WTC11 (cell line): ENCODE measurements at regions not wholly inside any gene's neighbourhood (a gene's known extent, or its start where the extent isn't known, plus 50 kb on each side); places are given as distances from the start of the nearest gene placed in this dataset.
A peak's percentile ranks its signal among the peaks of the same experiment; 100 is the strongest.

Experiments
- ATAC-seq: fragments of 200-7000 bp; cut with Tn5 transposase; 2 replicates; pipeline ENCODE4 v1.10.0; 2021; ENCODE audit warnings: mild to moderate bottlenecking, moderate library complexity
- CTCF ChIA-PET: fragments of 300-600 bp; sonication (Branson Sonifier 250); formaldehyde crosslinking; loops from one replicate; lab custom pipeline; 2021; ENCODE audit warnings: antibody characterized with exemption; lab: Charles Lee
- POLR2A ChIA-PET: fragments of 350-600 bp; sonication (Branson Sonifier 250); formaldehyde crosslinking; loops from one replicate; lab custom pipeline; 2021; ENCODE audit warnings: antibody characterized with exemption; lab: Charles Lee
- DNase-seq: peaks from one replicate; pipeline ENCODE4 v3.0.0; 2021; ENCODE audit warnings: low spot score
- H3K27ac Mint-ChIP-seq: 2 replicates; pipeline ENCODE4 v1.8.0; 2021; ENCODE audit warnings: mixed read lengths
- H3K27me3 Mint-ChIP-seq: 2 replicates; pipeline ENCODE4 v1.8.0; 2021; ENCODE audit warnings: low read depth, mild to moderate bottlenecking, moderate library complexity, mixed read lengths
- H3K36me3 Mint-ChIP-seq: 2 replicates; pipeline ENCODE4 v1.8.0; 2021; ENCODE audit warnings: mixed read lengths
- H3K4me1 Mint-ChIP-seq: 2 replicates; pipeline ENCODE4 v1.8.0; 2022; ENCODE audit warnings: mixed read lengths
- H3K4me3 Mint-ChIP-seq: 2 replicates; pipeline ENCODE4 v1.8.0; 2021; ENCODE audit warnings: mild to moderate bottlenecking, moderate library complexity, mixed read lengths
- H3K9me3 Mint-ChIP-seq: 2 replicates; pipeline ENCODE4 v1.8.0; 2021; ENCODE audit warnings: mixed read lengths
- ATF1 ChIP-seq: sonication (generic); formaldehyde crosslinking; IDR thresholded peaks from 2 replicates; pipeline ENCODE4 v1.8.1; 2023; ENCODE audit warnings: mild to moderate bottlenecking, moderate library complexity, missing genetic modification reagents
- ATF2 ChIP-seq: sonication (generic); formaldehyde crosslinking; IDR thresholded peaks from 2 replicates; pipeline ENCODE4 v1.8.1; 2022; ENCODE audit warnings: low read depth, missing genetic modification reagents, borderline replicate concordance
- CBFB ChIP-seq: sonication (generic); formaldehyde crosslinking; IDR thresholded peaks from 2 replicates; pipeline ENCODE4 v1.8.1; 2022; ENCODE audit warnings: mild to moderate bottlenecking, low read depth, missing genetic modification reagents
- CREM ChIP-seq: sonication (generic); formaldehyde crosslinking; IDR thresholded peaks from 2 replicates; pipeline ENCODE4 v1.8.1; 2022; ENCODE audit warnings: mild to moderate bottlenecking, missing genetic modification reagents, moderate library complexity
- ETV6 ChIP-seq: sonication (generic); formaldehyde crosslinking; IDR thresholded peaks from 2 replicates; pipeline ENCODE4 v1.8.1; 2022; ENCODE audit warnings: mild to moderate bottlenecking, missing genetic modification reagents
- FOXJ3 ChIP-seq: sonication (generic); formaldehyde crosslinking; IDR thresholded peaks from 2 replicates; pipeline ENCODE4 v1.9.0; 2021; ENCODE audit warnings: missing genetic modification reagents, mild to moderate bottlenecking, borderline replicate concordance
- IRF2 ChIP-seq: sonication (generic); formaldehyde crosslinking; IDR thresholded peaks from 2 replicates; pipeline ENCODE4 v1.8.0; 2022; ENCODE audit warnings: low read depth, missing genetic modification reagents, borderline replicate concordance
- MLX ChIP-seq: sonication (generic); formaldehyde crosslinking; IDR thresholded peaks from 2 replicates; pipeline ENCODE4 v1.8.1; 2023; ENCODE audit warnings: mild to moderate bottlenecking, missing genetic modification reagents, moderate library complexity
- OVOL2 ChIP-seq: fragments of 250-450 bp; sonication (Bioruptor Pico); IDR thresholded peaks from 2 replicates; pipeline ENCODE4 v1.9.0; 2021; ENCODE audit warnings: mild to moderate bottlenecking, borderline replicate concordance
- SMAD4 ChIP-seq: sonication (generic); formaldehyde crosslinking; IDR thresholded peaks from 2 replicates; pipeline ENCODE4 v1.8.0; 2022; ENCODE audit warnings: mild to moderate bottlenecking, missing genetic modification reagents
- SP1 ChIP-seq: sonication (generic); formaldehyde crosslinking; conservative IDR thresholded peaks from 2 replicates; pipeline ENCODE4 v1.8.1; 2022; ENCODE audit warnings: missing genetic modification reagents
- TEAD4 ChIP-seq: sonication (generic); formaldehyde crosslinking; IDR thresholded peaks from 2 replicates; pipeline ENCODE4 v1.8.0; 2022; ENCODE audit warnings: mild to moderate bottlenecking, missing genetic modification reagents
- ZBTB21 ChIP-seq: sonication (generic); formaldehyde crosslinking; IDR thresholded peaks from 2 replicates; pipeline ENCODE4 v1.8.1; 2023; ENCODE audit warnings: mild to moderate bottlenecking, missing genetic modification reagents, borderline replicate concordance
- ZBTB43 ChIP-seq: sonication (generic); formaldehyde crosslinking; IDR thresholded peaks from 2 replicates; pipeline ENCODE4 v1.8.1; 2023; ENCODE audit warnings: mild to moderate bottlenecking, missing genetic modification reagents
- ZMAT4 ChIP-seq: fragments of 250-450 bp; sonication (Bioruptor Pico); IDR thresholded peaks from 2 replicates; pipeline ENCODE4 v1.9.0; 2021; ENCODE audit warnings: mild to moderate bottlenecking
- TF ChIP-seq, protein P1 (sequence below): fragments of 250-450 bp; sonication (Bioruptor Pico); IDR thresholded peaks from 2 replicates; pipeline ENCODE4 v1.9.0; 2021; ENCODE audit warnings: mild to moderate bottlenecking
- TF ChIP-seq, protein P2 (sequence below): sonication (generic); formaldehyde crosslinking; IDR thresholded peaks from 2 replicates; pipeline ENCODE4 v1.8.1; 2022; ENCODE audit warnings: mild to moderate bottlenecking, missing genetic modification reagents, moderate library complexity, borderline replicate concordance
- TF ChIP-seq, protein P3 (sequence below): sonication (generic); formaldehyde crosslinking; IDR thresholded peaks from 2 replicates; pipeline ENCODE4 v1.8.1; 2023; ENCODE audit warnings: mild to moderate bottlenecking, moderate library complexity, missing genetic modification reagents
- TF ChIP-seq, protein P4 (sequence below): sonication (generic); formaldehyde crosslinking; IDR thresholded peaks from 2 replicates; pipeline ENCODE4 v1.8.1; 2022; ENCODE audit warnings: low read depth, mild to moderate bottlenecking, moderate library complexity, missing genetic modification reagents, borderline replicate concordance
- TF ChIP-seq, protein P5 (sequence below): fragments of 250-450 bp; sonication (Bioruptor Pico); IDR thresholded peaks from 2 replicates; pipeline ENCODE4 v1.9.0; 2021; ENCODE audit warnings: moderate library complexity, mild to moderate bottlenecking, inconsistent platforms, borderline replicate concordance

GRCh38 chr18:79585395-79586370, 93.9 kb upstream of the CTDP1 start:
- Mint-ChIP-seq H3K27me3 (peaks cover 2% of the 10 kb centered on the region), H3K36me3 (no peaks in the 10 kb centered on the region), H3K27ac (no peak overlapping the region), H3K9me3 (peaks cover 10% of the 10 kb centered on the region; the same call in 1 of the 2 replicates), H3K4me1 (peaks cover 11% of the 10 kb centered on the region), H3K4me3 (no peak overlapping the region)
- ChIA-PET CTCF (interaction anchor here (0.8 kb wide), 1 partner anchor 19 kb away, joined by 4 read pairs; no protein-coding TSS in a partner anchor), POLR2A (no interaction called here)
- DNase-seq (no peak), ATAC-seq (0 out of 2 replicates have a peak, but pooled peaks have one; percentile 18)
- TF ChIP-seq, protein P1, sequence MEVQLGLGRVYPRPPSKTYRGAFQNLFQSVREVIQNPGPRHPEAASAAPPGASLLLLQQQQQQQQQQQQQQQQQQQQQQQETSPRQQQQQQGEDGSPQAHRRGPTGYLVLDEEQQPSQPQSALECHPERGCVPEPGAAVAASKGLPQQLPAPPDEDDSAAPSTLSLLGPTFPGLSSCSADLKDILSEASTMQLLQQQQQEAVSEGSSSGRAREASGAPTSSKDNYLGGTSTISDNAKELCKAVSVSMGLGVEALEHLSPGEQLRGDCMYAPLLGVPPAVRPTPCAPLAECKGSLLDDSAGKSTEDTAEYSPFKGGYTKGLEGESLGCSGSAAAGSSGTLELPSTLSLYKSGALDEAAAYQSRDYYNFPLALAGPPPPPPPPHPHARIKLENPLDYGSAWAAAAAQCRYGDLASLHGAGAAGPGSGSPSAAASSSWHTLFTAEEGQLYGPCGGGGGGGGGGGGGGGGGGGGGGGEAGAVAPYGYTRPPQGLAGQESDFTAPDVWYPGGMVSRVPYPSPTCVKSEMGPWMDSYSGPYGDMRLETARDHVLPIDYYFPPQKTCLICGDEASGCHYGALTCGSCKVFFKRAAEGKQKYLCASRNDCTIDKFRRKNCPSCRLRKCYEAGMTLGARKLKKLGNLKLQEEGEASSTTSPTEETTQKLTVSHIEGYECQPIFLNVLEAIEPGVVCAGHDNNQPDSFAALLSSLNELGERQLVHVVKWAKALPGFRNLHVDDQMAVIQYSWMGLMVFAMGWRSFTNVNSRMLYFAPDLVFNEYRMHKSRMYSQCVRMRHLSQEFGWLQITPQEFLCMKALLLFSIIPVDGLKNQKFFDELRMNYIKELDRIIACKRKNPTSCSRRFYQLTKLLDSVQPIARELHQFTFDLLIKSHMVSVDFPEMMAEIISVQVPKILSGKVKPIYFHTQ (CRISPR knock-in tag) = no peak
- TF ChIP-seq, protein P2, sequence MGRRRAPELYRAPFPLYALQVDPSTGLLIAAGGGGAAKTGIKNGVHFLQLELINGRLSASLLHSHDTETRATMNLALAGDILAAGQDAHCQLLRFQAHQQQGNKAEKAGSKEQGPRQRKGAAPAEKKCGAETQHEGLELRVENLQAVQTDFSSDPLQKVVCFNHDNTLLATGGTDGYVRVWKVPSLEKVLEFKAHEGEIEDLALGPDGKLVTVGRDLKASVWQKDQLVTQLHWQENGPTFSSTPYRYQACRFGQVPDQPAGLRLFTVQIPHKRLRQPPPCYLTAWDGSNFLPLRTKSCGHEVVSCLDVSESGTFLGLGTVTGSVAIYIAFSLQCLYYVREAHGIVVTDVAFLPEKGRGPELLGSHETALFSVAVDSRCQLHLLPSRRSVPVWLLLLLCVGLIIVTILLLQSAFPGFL (CRISPR knock-in tag) = no peak
- TF ChIP-seq CREM (CRISPR knock-in tag) (no peak), OVOL2 (no peak), MLX (CRISPR knock-in tag) (no peak), IRF2 (CRISPR knock-in tag) (no peak), ZBTB21 (CRISPR knock-in tag) (no peak), ZMAT4 (no peak), SMAD4 (CRISPR knock-in tag) (no peak), ETV6 (CRISPR knock-in tag) (no peak), ATF2 (CRISPR knock-in tag) (no peak), SP1 (CRISPR knock-in tag) (no peak), CBFB (CRISPR knock-in tag) (no peak), TEAD4 (no peak), FOXJ3 (no peak), ZBTB43 (CRISPR knock-in tag) (no peak), ATF1 (CRISPR knock-in tag) (no peak)
- TF ChIP-seq, protein P3, sequence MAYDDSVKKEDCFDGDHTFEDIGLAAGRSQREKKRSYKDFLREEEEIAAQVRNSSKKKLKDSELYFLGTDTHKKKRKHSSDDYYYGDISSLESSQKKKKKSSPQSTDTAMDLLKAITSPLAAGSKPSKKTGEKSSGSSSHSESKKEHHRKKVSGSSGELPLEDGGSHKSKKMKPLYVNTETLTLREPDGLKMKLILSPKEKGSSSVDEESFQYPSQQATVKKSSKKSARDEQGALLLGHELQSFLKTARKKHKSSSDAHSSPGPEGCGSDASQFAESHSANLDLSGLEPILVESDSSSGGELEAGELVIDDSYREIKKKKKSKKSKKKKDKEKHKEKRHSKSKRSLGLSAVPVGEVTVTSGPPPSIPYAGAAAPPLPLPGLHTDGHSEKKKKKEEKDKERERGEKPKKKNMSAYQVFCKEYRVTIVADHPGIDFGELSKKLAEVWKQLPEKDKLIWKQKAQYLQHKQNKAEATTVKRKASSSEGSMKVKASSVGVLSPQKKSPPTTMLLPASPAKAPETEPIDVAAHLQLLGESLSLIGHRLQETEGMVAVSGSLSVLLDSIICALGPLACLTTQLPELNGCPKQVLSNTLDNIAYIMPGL (CRISPR knock-in tag) = no peak
- TF ChIP-seq, protein P4, sequence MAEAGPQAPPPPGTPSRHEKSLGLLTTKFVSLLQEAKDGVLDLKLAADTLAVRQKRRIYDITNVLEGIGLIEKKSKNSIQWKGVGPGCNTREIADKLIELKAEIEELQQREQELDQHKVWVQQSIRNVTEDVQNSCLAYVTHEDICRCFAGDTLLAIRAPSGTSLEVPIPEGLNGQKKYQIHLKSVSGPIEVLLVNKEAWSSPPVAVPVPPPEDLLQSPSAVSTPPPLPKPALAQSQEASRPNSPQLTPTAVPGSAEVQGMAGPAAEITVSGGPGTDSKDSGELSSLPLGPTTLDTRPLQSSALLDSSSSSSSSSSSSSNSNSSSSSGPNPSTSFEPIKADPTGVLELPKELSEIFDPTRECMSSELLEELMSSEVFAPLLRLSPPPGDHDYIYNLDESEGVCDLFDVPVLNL (CRISPR knock-in tag) = no peak
- TF ChIP-seq, protein P5, sequence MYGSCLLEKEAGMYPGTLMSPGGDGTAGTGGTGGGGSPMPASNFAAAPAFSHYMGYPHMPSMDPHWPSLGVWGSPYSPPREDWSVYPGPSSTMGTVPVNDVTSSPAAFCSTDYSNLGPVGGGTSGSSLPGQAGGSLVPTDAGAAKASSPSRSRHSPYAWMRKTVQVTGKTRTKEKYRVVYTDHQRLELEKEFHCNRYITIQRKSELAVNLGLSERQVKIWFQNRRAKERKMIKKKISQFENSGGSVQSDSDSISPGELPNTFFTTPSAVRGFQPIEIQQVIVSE (CRISPR knock-in tag) = no peak
- TF ChIP-seq, all 79 proteins: peak for 0
